Activated CD4-positive, CD25-positive, alpha-beta regulatory T cell treated with anti-CD3 and anti-CD28 coated beads, Interleukin-2, amount 50 U/mL, for 24 hours (primary cell): ENCODE measurements at regions not wholly inside any gene's neighbourhood (a gene's known extent, or its start where the extent isn't known, plus 50 kb on each side); places are given as distances from the start of the nearest gene placed in this dataset.
"Not testable (repeated sequence)": the region's sequence is repeated elsewhere in the genome, so short reads cannot be mapped to it uniquely, and the experiment has no call there.

Experiments used
- ATAC-seq, 2 donors: fragments of 150-1000 bp; cut with Tn5 transposase; one replicate each; pipeline ENCODE4 v1.10.0; 2021; ENCODE audit warnings: mild to moderate bottlenecking in 1 of 2, moderate library complexity in 1 of 2

DNA sequence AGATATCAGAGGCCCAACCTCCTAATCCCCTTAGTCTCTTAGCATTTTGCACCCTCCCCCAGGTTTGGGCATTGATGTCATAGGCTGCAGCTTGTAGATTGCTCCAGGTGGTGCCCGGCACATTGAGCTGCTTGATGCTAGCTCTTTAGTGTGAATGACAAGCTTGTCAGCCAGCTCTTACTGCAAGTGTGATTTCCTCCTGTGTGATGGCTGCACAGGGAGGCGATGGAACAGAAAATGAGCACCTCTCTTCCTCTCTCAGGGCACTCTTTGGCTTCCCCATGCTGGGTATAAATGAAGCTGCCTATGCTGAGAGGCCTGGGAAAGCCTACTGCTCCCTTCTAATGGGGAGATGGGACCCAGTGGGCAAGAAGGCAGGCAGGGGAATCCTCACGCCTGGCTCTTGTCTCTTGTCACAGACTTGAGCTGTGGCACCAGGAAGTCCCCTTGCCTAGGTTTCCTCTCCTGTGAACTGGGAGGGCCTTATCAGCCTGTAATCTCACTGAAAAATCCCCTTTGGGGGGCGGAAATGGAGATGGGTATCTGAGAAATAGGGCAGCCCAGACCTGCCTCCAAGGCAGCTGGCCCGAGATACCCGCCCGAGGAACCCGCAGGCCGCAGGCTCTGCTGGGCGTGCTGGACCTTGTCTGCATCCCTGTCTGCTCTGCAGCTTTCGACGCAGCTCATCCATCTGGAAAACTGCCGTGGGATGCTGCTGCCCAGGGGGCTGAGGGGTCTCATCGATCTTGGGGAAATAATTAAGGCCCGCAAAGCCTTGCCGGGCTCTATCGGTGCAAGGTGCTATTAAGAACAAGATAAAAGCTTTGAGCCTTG, 163.5 kb upstream of the CXCR4 start:
- peak; percentile 58 to 68 for ATAC-seq

DNA sequence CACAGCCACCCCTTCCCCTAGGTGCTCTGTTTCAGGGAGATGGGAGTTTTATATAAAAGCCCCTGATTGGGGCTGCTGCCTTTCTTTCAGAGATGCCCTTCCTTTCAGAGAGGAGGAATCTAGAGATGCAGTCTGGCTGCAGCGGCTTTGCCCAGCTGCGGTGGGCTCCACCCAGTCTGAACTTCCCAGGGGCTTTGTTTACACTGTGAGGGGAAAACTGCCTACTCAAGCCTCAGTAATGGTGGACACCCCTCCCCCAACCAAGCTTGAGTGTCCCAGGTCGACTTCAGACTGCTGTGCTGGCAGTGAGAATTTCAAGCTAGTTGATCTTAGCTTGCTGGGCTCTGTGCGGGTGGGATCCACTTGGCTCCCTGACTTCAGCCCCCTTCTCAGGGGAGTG, 148.4 kb upstream of the CXCR4 start:
- not testable (repeated sequence) for ATAC-seq

DNA sequence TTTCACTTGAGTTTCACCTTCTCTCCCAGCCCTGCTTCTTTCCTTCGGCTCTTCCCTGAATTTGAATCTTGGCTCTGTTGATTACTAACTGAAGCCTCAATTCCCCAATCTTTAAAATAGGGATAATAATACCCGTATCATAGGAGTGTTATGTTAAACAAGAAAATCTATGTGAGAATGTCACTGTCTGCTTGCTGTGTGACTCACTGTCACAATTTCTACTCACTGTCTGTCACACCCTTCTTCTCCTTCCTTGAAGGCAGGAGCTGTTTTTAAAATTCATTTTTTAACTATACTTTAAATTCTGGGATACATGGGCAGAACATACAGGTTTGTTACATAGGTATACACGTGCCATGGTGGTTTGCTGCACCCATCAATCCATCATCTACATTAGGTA, 141.6 kb upstream of the CXCR4 start:
- ATAC-seq, result no peak

- no peak for ATAC-seq
Observed at GRCh38 chr2:136257893-136258292, 139.9 kb upstream of the CXCR4 start.

DNA sequence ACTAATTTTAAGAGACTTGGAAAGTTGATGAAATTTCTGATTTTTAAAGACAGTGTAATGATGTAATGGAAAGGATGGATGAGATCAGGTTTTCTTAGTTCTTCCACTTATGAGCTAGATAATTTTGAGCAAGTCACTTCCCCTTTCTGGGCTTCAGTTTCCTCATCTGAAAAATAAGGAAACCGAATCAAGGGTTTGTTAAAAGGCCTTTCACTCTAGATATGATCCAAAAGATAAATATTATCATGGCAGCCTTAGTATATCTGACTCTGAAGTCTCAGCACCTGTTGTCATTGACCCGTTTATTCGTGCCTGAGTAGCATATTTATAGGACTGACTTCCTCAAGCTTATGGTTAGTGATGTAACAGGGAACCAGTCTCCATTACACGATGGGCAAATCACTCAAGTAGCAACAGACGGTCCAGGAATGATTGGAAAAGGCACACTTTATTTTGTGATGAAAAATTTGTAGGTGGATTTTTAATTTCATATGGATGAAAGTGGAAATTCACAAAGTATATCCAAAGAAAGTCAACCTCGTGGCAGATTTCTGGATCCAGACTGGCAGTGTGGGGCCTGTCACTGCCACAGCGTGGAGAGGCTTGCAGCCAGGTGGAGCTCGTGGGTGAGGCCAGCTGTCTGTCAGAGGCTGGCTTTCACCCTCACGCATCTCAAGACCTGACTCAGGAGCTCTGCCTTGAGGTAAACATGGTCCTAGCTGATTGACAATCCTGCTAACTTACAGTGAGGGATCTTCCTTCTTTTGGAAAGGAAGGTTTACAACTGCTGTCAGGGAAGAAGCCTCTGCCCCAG, 137.9 kb upstream of the CXCR4 start:
- ATAC-seq, result peak; percentile 37 to 55

DNA sequence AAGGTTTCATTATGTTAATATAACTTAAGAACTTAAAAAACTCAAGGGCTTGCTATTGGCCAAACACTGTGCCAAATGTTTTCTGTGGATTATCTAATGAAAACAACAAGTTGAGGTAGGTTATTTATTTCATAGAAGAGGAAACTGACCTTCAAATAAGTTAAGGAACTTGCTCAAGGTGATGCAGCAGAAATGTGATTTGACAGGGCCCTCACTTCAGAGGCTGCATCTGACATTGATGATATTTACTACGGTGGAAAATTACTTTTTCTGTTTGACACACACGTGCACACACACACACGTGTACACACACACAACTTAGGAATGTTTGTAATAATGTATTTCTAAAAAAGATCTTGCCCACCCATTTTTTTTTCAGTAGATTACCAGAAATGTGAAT, 137.2 kb upstream of the CXCR4 start:
- ATAC-seq, result no peak

- ATAC-seq, result no peak
Observed at GRCh38 chr2:136254681-136255080, 136.7 kb upstream of the CXCR4 start.

DNA sequence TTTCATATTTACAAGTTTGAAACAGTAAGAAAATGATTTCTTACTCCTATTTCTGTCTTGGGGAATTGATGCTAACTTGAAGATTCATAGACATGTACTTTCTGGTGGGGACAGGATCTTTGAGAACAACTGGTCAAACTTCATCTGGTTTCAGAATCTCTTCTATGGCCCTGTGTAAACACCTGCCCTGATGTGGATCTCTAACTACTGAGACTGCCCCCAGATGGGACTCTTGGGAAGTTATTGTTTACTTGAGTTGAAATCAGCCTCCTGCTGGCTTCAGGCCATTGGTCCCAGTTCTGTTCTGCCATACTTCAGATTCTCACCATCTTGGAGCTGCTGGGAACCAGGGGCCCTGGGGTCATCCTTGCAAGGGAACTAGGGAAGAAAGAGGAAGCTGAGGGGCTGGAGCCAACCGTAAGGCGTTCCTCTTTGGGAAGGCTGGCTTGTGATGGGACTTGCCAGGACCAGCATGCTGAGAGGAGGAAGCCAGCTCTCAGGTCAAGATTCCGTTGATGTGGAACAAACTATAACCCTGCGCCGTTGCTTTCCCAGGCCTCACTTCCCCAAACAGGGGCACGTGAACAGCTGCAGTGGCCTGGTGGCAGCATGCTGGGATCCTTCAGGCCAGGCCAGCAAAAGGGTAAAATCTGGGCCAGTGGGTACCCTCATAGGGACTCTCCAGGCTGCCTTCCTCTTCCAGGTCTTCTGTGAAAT, 135.5 kb upstream of the CXCR4 start:
- ATAC-seq, result no peak

DNA sequence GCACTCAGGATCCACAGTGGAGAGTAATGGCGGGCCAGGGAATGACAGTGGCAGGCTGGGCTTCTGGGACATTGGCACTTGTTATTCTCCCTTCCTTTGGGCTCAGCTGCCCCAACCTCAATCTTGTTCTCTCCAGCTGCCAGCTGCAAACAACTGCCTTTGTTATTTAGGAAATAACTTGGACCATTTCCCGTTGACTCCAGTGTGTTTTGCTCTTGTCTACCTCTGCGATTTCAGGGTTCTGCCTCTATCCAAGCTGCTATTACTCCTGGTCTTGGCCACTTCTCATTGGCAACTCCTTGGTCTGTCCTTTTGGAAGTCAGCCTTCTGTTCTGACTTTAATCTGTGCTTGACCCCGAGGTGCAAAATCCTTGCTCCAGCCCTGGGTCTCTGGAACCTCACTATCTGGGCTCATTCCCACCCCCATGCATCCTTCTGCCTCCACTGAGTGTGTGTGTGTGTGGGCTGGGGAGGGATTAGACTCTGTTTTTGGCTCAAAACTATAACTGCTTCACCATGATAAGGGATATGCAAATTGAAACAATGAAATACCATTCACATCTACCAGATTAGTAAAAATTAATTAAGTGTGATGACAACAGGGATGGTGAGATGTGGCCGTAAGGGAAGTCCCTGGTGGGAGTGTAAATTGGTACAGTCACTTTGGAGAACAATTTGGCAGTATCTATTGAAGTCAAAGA, 134.1 kb upstream of the CXCR4 start:
- no peak for ATAC-seq

GRCh38 chr2:136251197-136251884, 133.4 kb upstream of the CXCR4 start:
- no peak for ATAC-seq

GRCh38 chr2:136250131-136250530, 132.2 kb upstream of the CXCR4 start:
- no peak for ATAC-seq

- no peak for ATAC-seq
Observed at GRCh38 chr2:136248907-136249306, 131.0 kb upstream of the CXCR4 start.

GRCh38 chr2:136248242-136248641, 130.3 kb upstream of the CXCR4 start:
- no peak for ATAC-seq

DNA sequence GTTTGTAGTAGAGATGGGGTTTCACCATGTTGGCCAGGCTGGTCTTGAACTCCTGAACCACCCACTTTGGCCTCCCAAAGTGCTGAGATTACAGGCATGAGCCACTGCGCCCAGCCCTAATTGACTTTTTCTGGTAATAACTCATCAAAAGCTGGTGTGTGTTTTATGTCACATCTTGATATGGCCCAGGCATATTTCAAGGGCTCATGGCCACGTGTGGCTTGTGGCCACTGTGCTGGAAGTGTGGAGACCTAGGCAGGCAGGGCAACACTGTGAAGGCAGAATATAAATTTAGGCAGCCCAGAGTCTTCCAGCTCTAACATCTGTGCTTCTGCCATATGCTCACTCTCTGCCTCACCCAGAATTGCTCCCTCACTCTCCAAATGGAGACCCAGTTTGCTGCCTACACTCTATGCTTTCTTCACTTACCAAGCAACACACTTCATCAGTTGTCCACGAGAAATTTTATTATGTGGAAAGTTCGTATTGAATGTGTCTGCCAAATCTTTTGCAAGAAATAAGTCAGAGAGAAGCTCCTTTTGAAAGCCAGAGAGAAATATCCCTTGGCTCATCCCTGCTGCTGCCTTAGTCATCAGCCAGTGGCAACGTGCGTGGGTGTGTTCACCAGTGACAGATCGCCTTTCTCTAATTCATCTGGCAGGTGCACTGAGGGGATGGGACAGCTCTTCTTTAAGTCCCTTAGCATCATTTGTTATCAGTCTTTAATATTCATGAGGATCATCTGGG, 129.4 kb upstream of the CXCR4 start:
- no peak for ATAC-seq

DNA sequence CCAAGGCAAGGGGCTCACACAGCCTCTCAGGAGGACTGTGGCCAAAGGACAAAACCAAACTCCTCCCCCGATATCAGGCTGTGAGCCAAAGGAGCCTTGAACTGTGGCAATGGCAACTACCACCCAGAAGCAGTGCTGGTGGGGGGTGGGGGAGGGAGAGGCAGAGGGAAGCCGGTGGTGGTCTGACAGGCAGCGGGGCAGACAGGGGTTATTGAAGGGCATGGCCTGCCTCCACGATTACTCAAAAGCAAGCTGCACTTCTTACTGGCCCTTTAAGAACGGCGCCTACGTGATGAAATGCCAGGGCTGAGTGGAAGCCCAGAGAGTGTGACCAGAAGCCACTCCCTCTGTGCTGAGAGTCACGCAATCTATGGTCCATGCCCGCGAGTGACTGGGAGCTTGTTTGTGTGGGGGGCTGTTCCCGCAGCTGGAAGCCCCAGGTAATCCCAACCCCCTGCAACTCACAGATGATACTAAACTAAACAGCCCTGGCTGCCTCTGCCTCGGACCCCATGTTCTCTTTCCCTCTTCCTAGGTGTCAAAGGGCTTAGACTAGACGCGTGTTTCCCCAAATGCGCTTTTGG, 128.2 kb upstream of the CXCR4 start:
- ATAC-seq, result no peak

- ATAC-seq, result no peak
Observed at GRCh38 chr2:136245211-136245610, 127.3 kb upstream of the CXCR4 start.

- no peak for ATAC-seq
Observed at GRCh38 chr2:136244536-136244885, 126.6 kb upstream of the CXCR4 start.

GRCh38 chr2:136243638-136244535, 125.9 kb upstream of the CXCR4 start:
- no peak for ATAC-seq

- ATAC-seq, result peak; percentile 48 to 59
Observed at GRCh38 chr2:136242687-136243277, 124.8 kb upstream of the CXCR4 start.

DNA sequence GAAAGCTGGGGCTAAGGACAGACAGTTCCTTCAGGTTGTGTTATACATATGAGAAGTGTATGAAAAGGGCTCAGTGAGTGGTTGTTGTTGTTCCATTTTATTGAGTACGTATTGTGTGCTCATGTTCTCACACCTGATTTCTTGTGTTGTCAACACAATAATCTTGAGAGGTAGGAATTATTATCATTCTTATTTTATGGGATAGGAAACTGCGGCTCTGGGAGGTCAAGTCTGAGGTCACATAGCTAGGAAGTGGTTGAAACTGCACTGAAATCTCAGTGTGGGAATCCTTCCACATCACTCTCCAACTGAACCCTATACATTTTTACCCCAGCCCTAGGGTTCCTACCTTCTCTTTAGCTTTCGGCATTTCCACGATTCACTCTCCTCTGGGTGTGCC, 124.2 kb upstream of the CXCR4 start:
- no peak for ATAC-seq
